ENCODE measurements at regions not wholly inside any gene's neighbourhood (a gene's known extent, or its start where the extent isn't known, plus 50 kb on each side); places are given as distances from the start of the nearest gene placed in this dataset.

GRCh38 chr9:21558079-21558478 is 76.0 kb upstream of the IFNE start:
- TF ChIP-seq CTCF (conservative IDR thresholded peaks at IDR 0.05; ENCODE audit: low read length) = no peak
- no peak for TF ChIP-seq EZH2phosphoT487 (IDR thresholded peaks at IDR 0.05; ENCODE audit: borderline replicate concordance, low read depth, low read length)
